Endothelial cell of umbilical vein (primary cell): ENCODE measurements at regions not wholly inside any gene's neighbourhood (a gene's known extent, or its start where the extent isn't known, plus 50 kb on each side); places are given as distances from the start of the nearest gene placed in this dataset.

Experiments
- BruUV-seq: library from RNA; stranded (reverse); fragments of 400-500 nt; replicated peaks from 2 replicates; lab custom pipeline; 2021; lab: Mats Ljungman, UMichigan
- CTCF ChIA-PET: fragments of 300-600, 350-600 bp; sonication (Branson Sonifier 250); formaldehyde crosslinking; loops from one replicate; lab custom pipeline; 2021; ENCODE audit warnings: antibody characterized with exemption, inconsistent platforms; lab: Charles Lee
- POLR2A ChIA-PET: fragments of 300-600, 350-600 bp; sonication (Branson Sonifier 250); formaldehyde crosslinking; loops from one replicate; lab custom pipeline; 2021; ENCODE audit warnings: antibody characterized with exemption, inconsistent platforms; lab: Charles Lee
- DNase-seq: peaks from one replicate; pipeline ENCODE4 v3.0.0-alpha.2; 2011; ENCODE audit warnings: low read depth, low spot score
- FAIRE-seq: peaks from 2 replicates; lab custom pipeline; 2011; peaks lifted over from hg19 to GRCh38; lab: Jason Lieb, UNC
- H2AFZ ChIP-seq: 2 replicates; pipeline ENCODE4 v1.6.0; 2012; ENCODE audit warnings: low read depth, low read length, control low read depth, inconsistent platforms
- H3K27ac ChIP-seq: 2 replicates; pipeline ENCODE4 v1.5.1; 2011; ENCODE audit warnings: low read depth, mild to moderate bottlenecking, control low read depth, low read length, moderate library complexity; ENCODE audit not compliant: insufficient read depth
- H3K27me3 ChIP-seq, 2 experiments: 2 replicates each; pipeline versions ENCODE4 v1.6.0 to v1.6.1; 2011; ENCODE audit warnings: low read length in 2 of 2, mixed read lengths in 1 of 2; ENCODE audit not compliant: control insufficient read depth in 2 of 2, insufficient read depth in 2 of 2
- H3K36me3 ChIP-seq, 2 experiments: 2 replicates in 1 of 2; 3 replicates in 1 of 2; pipeline ENCODE4 v1.5.1; 2011; ENCODE audit warnings: low read length in 2 of 2, mild to moderate bottlenecking in 1 of 2, moderate library complexity in 1 of 2; ENCODE audit not compliant: control insufficient read depth in 2 of 2, insufficient read depth in 2 of 2; ENCODE audit errors: extremely low read depth in 1 of 2
- H3K4me1 ChIP-seq: 3 replicates; pipeline ENCODE4 v1.5.1; 2011; ENCODE audit warnings: mild to moderate bottlenecking, low read length; ENCODE audit not compliant: control insufficient read depth, insufficient read depth; ENCODE audit errors: extremely low read depth
- H3K4me2 ChIP-seq: 2 replicates; pipeline ENCODE4 v1.6.1; 2011; ENCODE audit warnings: low read length, control low read depth, mixed read lengths; ENCODE audit not compliant: insufficient read depth
- H3K4me3 ChIP-seq, 3 experiments: fragments of 200-600 bp in 1 of 3; sonication (generic), shearing (Covaris generic) in 1 of 3; replicated peaks in 1 of 3; 2 replicates each; pipeline ENCODE4 v1.5.1; 2011 to 2016; ENCODE audit warnings: control low read depth in 3 of 3, low read length in 3 of 3, mild to moderate bottlenecking in 2 of 3, inconsistent platforms in 1 of 3, low read depth in 1 of 3, moderate library complexity in 1 of 3; ENCODE audit not compliant: insufficient read depth in 1 of 3
- H3K79me2 ChIP-seq: 2 replicates; pipeline ENCODE4 v1.6.0; 2012; ENCODE audit warnings: low read length, inconsistent platforms; ENCODE audit not compliant: control insufficient read depth, insufficient read depth
- H3K9ac ChIP-seq: replicated peaks from 2 replicates; pipeline ENCODE3; 2011; ENCODE audit warnings: low read length, control low read depth; ENCODE audit not compliant: insufficient read depth; ENCODE audit errors: extremely low read depth
- H3K9me1 ChIP-seq: replicated peaks from 3 replicates; pipeline ENCODE4 v1.6.0; 2011; ENCODE audit warnings: mild to moderate bottlenecking, low read length; ENCODE audit not compliant: control insufficient read depth, insufficient read depth; ENCODE audit errors: extremely low read depth
- H3K9me3 ChIP-seq: replicated peaks from 2 replicates; pipeline ENCODE4 v1.5.1; 2012; ENCODE audit warnings: low read length, inconsistent platforms; ENCODE audit not compliant: control insufficient read depth, insufficient read depth
- H4K20me1 ChIP-seq: replicated peaks from 2 replicates; pipeline ENCODE3; 2011; ENCODE audit warnings: mild to moderate bottlenecking, low read length; ENCODE audit not compliant: control insufficient read depth, insufficient read depth; ENCODE audit errors: extremely low read depth
- CTCF ChIP-seq, 2 donors: IDR thresholded peaks; 1 replicate in 1 of 2; 2 replicates in 1 of 2; pipeline ENCODE4 v1.5.1; 2011; ENCODE audit warnings: low read length in 2 of 2, mild to moderate bottlenecking in 2 of 2, moderate library complexity in 2 of 2, control low read depth in 1 of 2, inconsistent platforms in 1 of 2, low read depth in 1 of 2; ENCODE audit not compliant: insufficient read depth in 1 of 2; ENCODE audit errors: extremely low read depth in 1 of 2
- EZH2 ChIP-seq: IDR thresholded peaks from 2 replicates; pipeline ENCODE4 v1.6.1; 2012; ENCODE audit warnings: borderline replicate concordance, low read depth, mild to moderate bottlenecking, moderate library complexity, low read length, inconsistent platforms; ENCODE audit not compliant: severe bottlenecking
- FOS ChIP-seq: IDR thresholded peaks from 2 replicates; pipeline ENCODE4 v1.6.1; 2011; ENCODE audit warnings: mild to moderate bottlenecking, low read length, moderate library complexity, borderline replicate concordance; ENCODE audit not compliant: insufficient read depth
- GATA2 ChIP-seq: IDR thresholded peaks from 2 replicates; pipeline ENCODE4 v1.7.0; 2011; ENCODE audit warnings: low read depth, mild to moderate bottlenecking, moderate library complexity, mixed read lengths, low read length; ENCODE audit not compliant: insufficient read length, insufficient read depth
- JUN ChIP-seq: IDR thresholded peaks from 2 replicates; pipeline ENCODE4 v1.6.1; 2011; ENCODE audit warnings: borderline replicate concordance, low read depth; ENCODE audit not compliant: insufficient read length, insufficient read depth
- MAX ChIP-seq: IDR thresholded peaks from 2 replicates; pipeline ENCODE4 v1.6.1; 2011; ENCODE audit not compliant: insufficient read depth, insufficient read length
- MYC ChIP-seq: IDR thresholded peaks from one replicate; pipeline ENCODE4 v1.6.1; 2011; ENCODE audit warnings: mild to moderate bottlenecking, low read depth, low read length
- POLR2A ChIP-seq: IDR thresholded peaks from 2 replicates; pipeline ENCODE4 v1.6.1; 2012; ENCODE audit warnings: low read depth, mild to moderate bottlenecking, control low read depth, low read length
- POLR2AphosphoS5 ChIP-seq: IDR thresholded peaks from 2 replicates; pipeline ENCODE4 v1.6.1; 2012; ENCODE audit warnings: low read depth, mild to moderate bottlenecking, control low read depth, low read length, moderate library complexity; ENCODE audit not compliant: insufficient read depth
- dilution Hi-C: fragments of 300-500 bp; cut with MboI; formaldehyde crosslinking; loops from one replicate; pipeline ENCODE4 v1.15.0; 2019; ENCODE audit warnings: low sequenced_read_pairs; ENCODE audit not compliant: extremely low pct_ligation_motif_present
- intact Hi-C: fragments of 100-400 bp; cut with micrococcal nuclease; formaldehyde crosslinking; loops from one replicate; pipeline ENCODE4 v1.10.0; 2022

- no peak overlapping the region for H3K4me2 ChIP-seq
- intact Hi-C loops (no loop called here), dilution Hi-C loops (no loop called here)
- no peak overlapping the region for H2AFZ ChIP-seq
- no peak for FAIRE-seq
- no peak overlapping the region for H3K27ac ChIP-seq
- no peaks in the 10 kb centered on the region for H3K9me1 ChIP-seq
- ChIA-PET CTCF (no interaction called here), POLR2A (no interaction called here)
- no peaks in the 10 kb centered on the region for H3K79me2 ChIP-seq
- H4K20me1 ChIP-seq, result no peaks in the 10 kb centered on the region
- H3K36me3 ChIP-seq, result no peaks in the 10 kb centered on the region
- H3K4me1 ChIP-seq, result no peaks in the 10 kb centered on the region
- TF ChIP-seq JUN (no peak), FOS (no peak), CTCF (IDR thresholded peaks at IDR 0.05; ENCODE audit: extremely low read depth in 1 of 2, insufficient read depth in 1 of 2, low read depth in 1 of 2, low read length in 2 of 2) (no peak), MYC (no peak), EZH2 (no peak), MAX (no peak), GATA2 (no peak), POLR2A (no peak), POLR2AphosphoS5 (no peak)
- no peak for DNase-seq
- no peaks in the 10 kb centered on the region for H3K27me3 ChIP-seq
- H3K4me3 ChIP-seq, result no peak overlapping the region
- no peak overlapping the region for H3K9ac ChIP-seq
- BruUV-seq, result no TSS peak
- peaks cover 2% of the 10 kb centered on the region for H3K9me3 ChIP-seq
Observed at GRCh38 chr14:40850191-40850590, 756.5 kb upstream of the LRFN5 start.
